ENCODE measurements at regions not wholly inside any gene's neighbourhood (a gene's known extent, or its start where the extent isn't known, plus 50 kb on each side); places are given as distances from the start of the nearest gene placed in this dataset.

GRCh38 chr14:85301506-85301905 lies 228.4 kb upstream of the FLRT2 start:
- no peak for TF ChIP-seq POLR2A (IDR thresholded peaks at IDR 0.05; ENCODE audit: extremely low read depth, insufficient read length)
- TF ChIP-seq, protein P1, sequence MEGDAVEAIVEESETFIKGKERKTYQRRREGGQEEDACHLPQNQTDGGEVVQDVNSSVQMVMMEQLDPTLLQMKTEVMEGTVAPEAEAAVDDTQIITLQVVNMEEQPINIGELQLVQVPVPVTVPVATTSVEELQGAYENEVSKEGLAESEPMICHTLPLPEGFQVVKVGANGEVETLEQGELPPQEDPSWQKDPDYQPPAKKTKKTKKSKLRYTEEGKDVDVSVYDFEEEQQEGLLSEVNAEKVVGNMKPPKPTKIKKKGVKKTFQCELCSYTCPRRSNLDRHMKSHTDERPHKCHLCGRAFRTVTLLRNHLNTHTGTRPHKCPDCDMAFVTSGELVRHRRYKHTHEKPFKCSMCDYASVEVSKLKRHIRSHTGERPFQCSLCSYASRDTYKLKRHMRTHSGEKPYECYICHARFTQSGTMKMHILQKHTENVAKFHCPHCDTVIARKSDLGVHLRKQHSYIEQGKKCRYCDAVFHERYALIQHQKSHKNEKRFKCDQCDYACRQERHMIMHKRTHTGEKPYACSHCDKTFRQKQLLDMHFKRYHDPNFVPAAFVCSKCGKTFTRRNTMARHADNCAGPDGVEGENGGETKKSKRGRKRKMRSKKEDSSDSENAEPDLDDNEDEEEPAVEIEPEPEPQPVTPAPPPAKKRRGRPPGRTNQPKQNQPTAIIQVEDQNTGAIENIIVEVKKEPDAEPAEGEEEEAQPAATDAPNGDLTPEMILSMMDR (IDR thresholded peaks at IDR 0.05; ENCODE audit: low read depth, low read length): no peak
- TF ChIP-seq MYC (IDR thresholded peaks at IDR 0.05; ENCODE audit: low read depth, low read length): no peak

Data from NB4 (cell line).